GM12892 (cell line): ENCODE measurements at regions not wholly inside any gene's neighbourhood (a gene's known extent, or its start where the extent isn't known, plus 50 kb on each side); places are given as distances from the start of the nearest gene placed in this dataset.

Experiments
- POLR2A ChIP-seq: IDR thresholded peaks from 2 replicates; pipeline ENCODE4 v1.6.1; 2011; ENCODE audit warnings: low read depth, low read length, control low read depth
- POLR2AphosphoS5 ChIP-seq: IDR thresholded peaks from 2 replicates; pipeline ENCODE4 v1.6.1; 2011; ENCODE audit warnings: low read depth, low read length, control low read depth

- TF ChIP-seq POLR2A (no peak), POLR2AphosphoS5 (no peak)
Measured at GRCh38 chr13:63938851-63939250, 2523.2 kb upstream of the PCDH20 start.
